Retina (tissue), 1 donor: ENCODE measurements at regions not wholly inside any gene's neighbourhood (a gene's known extent, or its start where the extent isn't known, plus 50 kb on each side); places are given as distances from the start of the nearest gene placed in this dataset.

Source experiments
- DNase-seq: peaks from one replicate; pipeline ENCODE4 v3.0.0-alpha.2; 2016

DNA sequence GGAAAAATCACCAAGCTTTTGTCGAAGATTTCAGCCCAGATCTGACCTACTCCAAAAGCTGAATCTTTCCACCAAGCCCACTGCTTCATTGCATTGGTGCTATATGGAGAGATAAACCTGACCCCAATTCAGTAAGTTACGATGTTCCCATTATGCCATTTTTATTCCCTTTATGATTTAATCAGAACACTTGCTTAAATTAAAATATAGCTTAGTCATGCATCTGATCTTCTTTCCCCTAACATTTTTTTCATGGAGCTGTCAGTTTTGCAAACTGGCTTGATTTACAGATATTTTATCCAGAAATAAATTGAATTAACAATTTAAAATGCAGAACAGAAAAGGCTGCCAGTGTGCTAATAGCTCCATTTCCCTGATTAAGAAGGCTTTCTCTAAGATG is 503.5 kb upstream of the C1orf87 start:
- no peak for DNase-seq

DNA sequence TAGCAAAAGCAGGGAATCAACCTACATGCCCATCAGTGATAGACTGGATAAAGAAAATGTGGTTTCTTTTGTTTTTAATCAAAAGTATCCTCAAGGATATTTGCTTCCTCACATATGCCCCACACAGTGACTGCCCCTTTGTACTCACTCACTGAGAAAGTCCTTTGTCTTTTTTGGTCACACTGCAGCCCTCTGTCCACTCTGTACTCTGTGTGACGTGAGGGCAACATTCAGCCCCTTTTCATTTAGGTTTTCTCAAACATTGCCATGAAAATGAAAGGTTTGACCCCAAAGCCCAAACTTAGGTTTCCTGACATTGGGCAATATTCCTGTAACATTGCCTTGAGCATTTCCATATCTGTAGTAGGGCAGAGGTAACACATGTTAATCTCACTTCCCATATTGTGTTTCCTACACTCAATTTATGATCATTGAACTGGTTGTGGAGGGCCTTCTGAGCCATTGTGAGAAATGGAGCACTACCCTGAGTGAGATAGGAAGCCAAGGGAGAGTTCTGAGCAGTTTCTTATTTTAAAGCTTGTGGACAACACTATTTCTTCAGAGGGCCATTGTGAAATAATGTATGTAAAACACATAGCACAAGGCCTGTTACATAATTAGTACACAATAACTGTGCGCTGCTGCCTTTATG is 501.9 kb upstream of the C1orf87 start:
- no peak for DNase-seq

DNA sequence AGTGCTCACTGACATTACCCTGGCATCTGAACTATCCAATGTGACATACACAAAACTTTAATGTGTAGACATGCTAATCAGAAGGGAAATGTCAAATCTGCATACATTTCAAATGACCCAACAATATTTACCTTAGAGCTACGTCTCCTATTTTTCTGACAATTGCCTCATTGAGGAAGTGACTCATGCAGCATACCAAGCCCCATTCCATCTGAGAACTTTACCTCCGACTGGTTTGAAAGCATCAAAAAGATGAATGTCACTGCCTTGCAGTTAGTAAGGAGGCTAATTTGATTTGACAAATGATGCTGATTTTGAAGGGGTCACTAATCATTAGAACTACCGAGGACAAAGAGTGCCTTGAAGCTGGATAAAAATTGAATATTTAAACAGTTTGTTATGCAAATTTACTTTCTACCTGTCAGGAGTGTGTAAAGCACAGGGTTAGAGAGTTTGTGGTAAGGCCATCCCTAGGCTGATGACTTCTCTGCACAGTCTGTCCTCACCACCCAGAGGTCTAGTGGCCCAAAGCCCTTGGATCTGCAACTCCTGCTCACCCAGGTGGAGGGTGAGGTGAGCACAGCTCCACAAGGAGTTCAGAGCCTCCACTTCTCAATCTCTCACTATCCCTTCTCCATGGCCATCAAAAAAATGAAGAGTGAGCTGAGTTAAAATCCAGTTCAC is 500.3 kb upstream of the C1orf87 start:
- no peak for DNase-seq

- DNase-seq, result no peak
These were observed 499.6 kb upstream of the C1orf87 start for GRCh38 chr1:60573121-60573520.

- no peak for DNase-seq
These were observed 498.8 kb upstream of the C1orf87 start for GRCh38 chr1:60572378-60572777.

GRCh38 chr1:60571811-60572210 is 498.2 kb upstream of the C1orf87 start:
- DNase-seq, result no peak

DNA sequence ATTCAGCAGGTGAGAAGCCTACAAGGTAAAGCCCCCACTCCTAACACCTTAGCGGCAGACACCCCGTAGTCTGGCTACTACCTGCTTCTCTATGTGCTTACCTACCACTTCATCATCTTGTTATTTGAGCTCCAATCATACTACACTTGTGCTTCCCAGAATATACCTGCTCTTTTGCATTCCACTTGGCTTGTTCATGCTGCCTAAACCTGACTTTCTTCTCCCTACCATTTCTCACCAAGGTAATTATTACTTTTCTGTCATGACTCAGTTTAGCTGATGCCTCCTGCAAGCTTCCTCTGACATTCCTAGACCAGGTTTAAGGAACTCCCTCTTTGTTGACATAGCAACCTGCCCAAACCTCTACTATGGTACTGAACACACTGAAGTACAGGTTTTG is 495.6 kb upstream of the C1orf87 start:
- no peak for DNase-seq

DNA sequence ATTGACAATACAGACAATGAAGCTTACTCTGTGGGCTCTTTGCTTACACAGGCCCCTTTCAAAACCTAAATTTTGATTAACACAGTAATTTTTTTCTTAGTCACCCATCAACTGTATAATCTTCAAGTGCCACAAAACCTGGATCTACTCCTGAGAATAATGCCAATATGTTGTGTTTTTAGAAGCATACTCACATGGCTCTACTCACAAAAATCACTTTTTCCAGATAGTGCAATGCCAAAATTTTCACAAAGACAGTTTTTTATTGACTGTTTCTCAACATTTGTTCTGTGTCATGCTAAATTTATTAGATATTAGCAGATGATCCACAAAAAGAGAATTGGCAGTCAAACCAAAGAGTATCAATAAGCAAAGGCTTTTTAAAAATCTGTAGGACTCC is 493.7 kb upstream of the C1orf87 start:
- no peak for DNase-seq

GRCh38 chr1:60564916-60565750 is 491.6 kb upstream of the C1orf87 start:
- peak; percentile 23 for DNase-seq

DNA sequence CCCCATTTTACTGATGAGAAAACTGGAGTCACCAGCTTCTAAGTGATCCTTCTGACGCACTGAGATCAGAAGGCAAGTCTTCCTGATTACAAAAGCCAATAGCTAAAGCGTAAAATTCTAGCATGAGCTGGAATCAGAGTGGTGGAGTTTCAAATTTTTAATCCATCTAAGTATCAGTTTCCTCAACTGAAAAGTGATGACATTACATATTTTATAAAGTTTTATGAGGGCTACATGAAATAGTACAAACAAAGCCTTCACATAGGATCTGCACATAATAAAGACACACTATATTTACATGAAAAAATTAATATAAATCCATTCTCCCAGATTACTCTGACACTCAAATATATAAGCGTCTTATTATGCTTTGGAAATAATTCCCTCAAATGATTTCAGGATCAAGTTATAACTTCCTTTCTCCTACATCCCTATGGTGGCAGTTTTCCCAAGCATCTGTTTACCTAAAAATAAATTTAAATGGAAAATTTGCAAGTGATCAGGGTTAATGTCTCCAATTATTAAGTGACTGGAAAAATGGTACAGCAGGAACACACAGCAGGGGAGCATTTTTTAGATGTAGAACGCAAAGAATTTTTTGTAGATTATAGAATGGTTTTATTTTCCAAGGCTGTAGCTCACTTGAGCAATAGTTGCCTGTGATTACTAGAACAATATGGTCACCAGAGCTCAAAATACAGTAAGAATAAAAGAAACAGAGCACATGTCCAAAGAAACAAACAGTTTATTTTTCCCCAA is 490.4 kb upstream of the C1orf87 start:
- no peak for DNase-seq

DNA sequence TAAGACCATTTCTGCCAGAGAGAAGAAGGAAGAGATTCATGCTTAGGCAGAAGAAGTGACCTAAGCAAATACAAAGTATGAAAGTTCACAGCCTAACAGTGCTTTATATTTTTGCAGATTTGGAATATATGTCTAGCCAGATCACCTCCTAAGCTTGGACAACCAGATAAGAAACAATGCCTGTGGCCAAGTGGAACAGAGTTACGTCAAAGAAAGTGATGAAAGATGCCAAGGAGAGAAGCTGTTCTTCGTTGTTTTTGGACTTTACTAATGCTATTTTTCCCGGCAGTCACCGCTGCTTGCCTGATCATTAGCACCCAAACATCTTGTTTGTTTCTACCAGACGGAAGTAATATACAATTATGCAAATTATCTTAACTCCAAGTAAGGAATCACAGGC is 489.2 kb upstream of the C1orf87 start:
- DNase-seq, result no peak

DNA sequence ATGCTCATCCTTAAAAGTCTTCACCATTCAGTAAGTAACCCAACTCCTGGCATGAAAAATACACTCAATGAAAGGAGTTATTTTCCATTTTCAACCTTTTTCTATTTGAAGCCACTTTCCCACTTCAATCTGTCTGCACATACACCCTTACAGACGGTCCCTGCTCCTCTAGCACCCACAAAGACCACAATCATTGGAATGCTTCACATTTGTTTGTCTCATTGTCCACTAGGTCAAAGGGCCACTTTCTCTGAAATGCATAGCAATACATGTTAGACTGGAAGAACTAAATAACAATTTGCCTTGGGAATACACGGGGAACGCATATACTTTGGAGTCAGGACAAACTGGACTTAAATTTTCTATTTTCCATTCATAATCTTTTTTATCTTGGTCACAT is 487.1 kb upstream of the C1orf87 start:
- no peak for DNase-seq

- DNase-seq, result no peak
These were observed 484.7 kb upstream of the C1orf87 start for GRCh38 chr1:60558236-60558635.

DNA sequence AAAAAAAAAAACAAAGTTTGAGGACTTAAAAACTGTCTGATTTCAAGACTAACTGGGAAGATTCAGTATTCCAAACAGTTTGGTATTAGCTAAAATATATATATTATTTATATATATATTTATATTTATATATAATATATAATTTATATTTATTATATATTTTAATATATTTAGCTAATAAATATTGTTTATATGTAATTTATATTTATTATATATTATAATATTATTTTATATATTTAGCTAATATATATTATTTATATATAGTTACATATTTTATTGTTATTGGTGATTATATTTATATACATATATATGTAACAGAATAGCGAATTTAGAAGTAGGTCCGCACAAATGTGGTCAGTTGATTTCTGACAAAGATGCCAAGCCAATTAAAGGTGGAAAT is 480.2 kb upstream of the C1orf87 start:
- DNase-seq, result no peak

GRCh38 chr1:60547821-60548220 is 474.3 kb upstream of the C1orf87 start:
- DNase-seq, result peak; percentile 75

DNA sequence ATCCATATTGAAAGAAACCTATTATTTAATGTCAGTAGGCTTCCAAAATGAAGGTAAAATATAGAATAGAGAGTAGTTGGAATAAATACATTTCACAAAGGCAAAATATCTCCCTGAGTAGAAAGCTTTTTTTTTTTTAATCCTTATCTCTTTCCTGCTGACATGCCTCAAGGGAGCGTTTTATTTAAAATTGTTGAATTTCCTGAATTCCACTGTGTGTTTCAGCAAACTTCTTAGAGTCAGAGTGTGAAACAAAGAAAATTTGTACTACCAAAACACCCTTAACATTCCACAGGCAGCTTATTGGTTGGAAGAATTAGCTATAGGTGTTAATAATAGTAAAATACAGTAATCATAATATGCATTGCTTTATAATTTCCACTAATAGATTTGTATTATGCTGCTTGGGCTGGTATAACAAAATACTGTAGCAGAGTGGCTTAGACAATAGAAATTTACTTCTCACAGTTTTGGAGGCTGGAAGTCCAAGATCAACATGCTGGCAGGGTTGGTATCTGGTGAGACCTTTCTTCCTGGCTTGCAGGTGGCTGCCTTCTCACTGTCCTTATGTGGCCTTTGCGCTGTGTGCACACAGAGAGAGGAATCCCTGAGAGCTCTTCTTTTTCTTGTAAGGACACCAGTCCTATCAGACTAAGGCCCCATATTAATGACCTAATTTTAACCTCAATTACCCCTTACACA is 468.4 kb upstream of the C1orf87 start:
- DNase-seq, result no peak

GRCh38 chr1:60540141-60540540 is 466.6 kb upstream of the C1orf87 start:
- no peak for DNase-seq

GRCh38 chr1:60535713-60536112 is 462.1 kb upstream of the C1orf87 start:
- DNase-seq, result no peak

- DNase-seq, result no peak
These were observed 454.0 kb upstream of the C1orf87 start for GRCh38 chr1:60527567-60527966.

DNA sequence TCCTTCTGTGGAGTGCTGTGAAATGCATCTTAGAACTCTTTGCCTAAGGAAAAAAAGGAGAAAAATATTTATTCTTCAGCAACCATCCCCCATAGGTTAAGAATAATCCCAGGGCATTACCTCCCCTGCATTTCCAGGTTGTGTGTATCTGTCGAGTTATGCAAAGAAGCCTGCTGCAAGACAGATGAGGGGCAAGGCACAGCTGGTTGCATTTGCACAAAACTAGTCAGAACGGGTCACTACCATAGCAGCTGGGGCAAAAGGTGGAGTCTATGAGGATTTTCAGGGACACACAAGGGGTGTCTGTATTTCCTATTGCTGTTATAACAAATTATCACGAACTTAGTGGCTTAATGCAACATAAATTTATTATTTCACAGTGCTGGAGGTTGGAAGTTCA is 443.4 kb upstream of the C1orf87 start:
- no peak for DNase-seq

GRCh38 chr1:60510162-60510561 is 436.6 kb upstream of the C1orf87 start:
- DNase-seq, result no peak

DNA sequence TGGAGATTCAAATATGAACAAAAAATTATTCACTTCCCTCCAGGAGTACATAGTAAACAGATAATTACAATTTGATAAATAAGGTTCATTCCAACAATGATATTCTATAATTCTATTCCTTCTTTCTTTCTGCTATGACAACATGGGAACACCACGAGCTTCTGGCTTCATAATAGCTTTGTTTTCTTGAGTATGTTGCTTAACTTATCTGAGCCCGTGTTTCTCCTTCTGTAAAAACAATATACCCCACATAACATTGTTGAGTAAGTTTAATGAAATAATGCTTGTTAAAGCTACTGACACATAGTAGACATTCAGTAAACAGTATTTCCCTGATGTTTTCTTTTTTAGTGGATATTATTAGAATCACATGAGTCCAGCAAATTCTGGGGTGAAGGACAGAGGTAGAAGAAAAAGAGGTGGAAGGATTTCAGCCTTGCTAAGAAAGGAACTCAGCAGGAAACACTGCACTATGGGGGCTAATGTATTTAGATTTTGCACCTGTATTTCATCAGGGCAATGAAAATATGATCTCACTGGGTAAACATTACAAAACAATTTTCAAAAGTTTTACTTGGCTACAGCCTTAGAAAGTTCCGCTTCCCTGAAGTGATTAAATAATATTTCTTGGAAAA is 430.8 kb upstream of the C1orf87 start:
- DNase-seq, result no peak
